ENCODE measurements at regions not wholly inside any gene's neighbourhood (a gene's known extent, or its start where the extent isn't known, plus 50 kb on each side); places are given as distances from the start of the nearest gene placed in this dataset.

DNA sequence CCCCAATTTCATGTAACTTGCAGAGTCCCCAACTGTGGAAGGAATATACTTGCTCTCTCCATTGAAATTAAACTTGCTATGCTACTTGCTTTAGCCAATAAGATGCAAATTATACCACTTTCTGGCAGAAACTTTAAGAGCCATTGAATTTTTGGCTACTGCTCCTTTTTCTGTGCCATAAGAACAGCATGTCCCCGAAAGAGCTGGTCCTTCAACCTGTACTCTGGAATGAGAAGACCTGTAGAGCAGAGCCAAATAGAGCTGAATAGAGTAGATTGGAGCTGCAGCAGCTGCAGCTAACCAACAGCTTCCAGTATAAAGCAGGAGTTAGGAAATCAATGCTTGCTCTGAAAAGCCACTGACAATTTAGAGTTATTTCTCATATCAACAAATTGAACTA, 472.3 kb upstream of the B3GALT2 start:
- 33 to 38% methylated on average over 1 of the region's 1 CpG for WGBS, 2 donors
- peak overlapping the region; percentile 60 to 91 (median 88) for H3K27ac ChIP-seq
- intact Hi-C loops (cut with DNase I): no loop called here

DNA sequence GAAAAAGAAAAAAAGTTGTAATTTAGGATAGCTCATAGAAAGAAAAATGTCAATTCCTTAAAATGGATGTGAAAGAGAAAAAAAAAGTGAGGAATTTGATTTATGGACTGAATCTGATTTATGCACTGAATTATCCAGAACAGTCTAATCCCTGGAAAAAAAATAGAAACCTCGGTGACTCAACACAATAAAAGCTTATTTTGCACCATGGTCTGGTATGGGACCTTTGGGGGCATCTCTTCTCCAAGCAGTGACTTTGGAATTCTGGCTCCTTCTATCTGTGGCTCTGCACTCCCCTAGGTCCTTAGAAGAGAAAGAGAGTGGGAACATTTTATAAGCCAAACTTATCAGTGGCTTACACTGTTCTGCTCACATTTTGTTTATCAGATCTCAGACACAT, 471.7 kb upstream of the B3GALT2 start:
- Histone ChIP-seq H3K4me1 (peaks cover 42 to 51% of the 10 kb centered on the region in 2 donors), H3K27ac (peak overlapping the region; percentile 60 to 91 (median 88))

More for the DNA sequence above, 472.3 kb upstream of the B3GALT2 start:
- peak; percentile 65 to 68 for DNase-seq
- TF ChIP-seq POLR2A (IDR thresholded peaks at IDR 0.05): peak in 1 of 2 donors; percentile 22
- TF ChIP-seq, protein P1, sequence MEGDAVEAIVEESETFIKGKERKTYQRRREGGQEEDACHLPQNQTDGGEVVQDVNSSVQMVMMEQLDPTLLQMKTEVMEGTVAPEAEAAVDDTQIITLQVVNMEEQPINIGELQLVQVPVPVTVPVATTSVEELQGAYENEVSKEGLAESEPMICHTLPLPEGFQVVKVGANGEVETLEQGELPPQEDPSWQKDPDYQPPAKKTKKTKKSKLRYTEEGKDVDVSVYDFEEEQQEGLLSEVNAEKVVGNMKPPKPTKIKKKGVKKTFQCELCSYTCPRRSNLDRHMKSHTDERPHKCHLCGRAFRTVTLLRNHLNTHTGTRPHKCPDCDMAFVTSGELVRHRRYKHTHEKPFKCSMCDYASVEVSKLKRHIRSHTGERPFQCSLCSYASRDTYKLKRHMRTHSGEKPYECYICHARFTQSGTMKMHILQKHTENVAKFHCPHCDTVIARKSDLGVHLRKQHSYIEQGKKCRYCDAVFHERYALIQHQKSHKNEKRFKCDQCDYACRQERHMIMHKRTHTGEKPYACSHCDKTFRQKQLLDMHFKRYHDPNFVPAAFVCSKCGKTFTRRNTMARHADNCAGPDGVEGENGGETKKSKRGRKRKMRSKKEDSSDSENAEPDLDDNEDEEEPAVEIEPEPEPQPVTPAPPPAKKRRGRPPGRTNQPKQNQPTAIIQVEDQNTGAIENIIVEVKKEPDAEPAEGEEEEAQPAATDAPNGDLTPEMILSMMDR (IDR thresholded peaks at IDR 0.05): no peak
- no peak overlapping the region for H3K4me3 ChIP-seq (replicated peaks in 1 of 3)
- H3K36me3 ChIP-seq: no peaks in the 10 kb centered on the region
- H3K9me3 ChIP-seq: peaks cover 5% of the 10 kb centered on the region
- H3K4me1 ChIP-seq: peaks cover 42 to 51% of the 10 kb centered on the region in 2 donors
- H3K27me3 ChIP-seq: no peaks in the 10 kb centered on the region

DNA sequence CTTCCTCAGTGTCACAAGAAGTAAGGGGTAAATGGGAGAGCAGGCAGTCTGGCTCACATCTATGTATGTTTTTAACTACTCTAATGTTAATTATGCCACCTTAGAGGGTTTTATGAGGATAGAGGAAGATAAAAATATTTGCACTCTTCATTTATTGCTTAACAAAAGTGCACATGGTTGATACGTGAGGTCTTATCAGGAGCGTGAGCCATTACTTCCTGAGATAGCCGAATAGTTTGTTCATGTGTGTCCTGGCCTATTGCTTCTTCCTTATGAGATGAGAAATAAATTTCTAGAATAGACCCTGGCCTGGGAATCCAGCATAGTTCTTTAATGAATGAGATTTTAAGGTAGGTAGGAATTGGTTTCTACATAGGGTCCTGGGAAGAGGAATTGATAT, 471.1 kb upstream of the B3GALT2 start:
- no peaks in the 10 kb centered on the region for H3K36me3 ChIP-seq
- H3K27me3 ChIP-seq: no peaks in the 10 kb centered on the region
- peaks cover 5% of the 10 kb centered on the region for H3K9me3 ChIP-seq
- 93 to 95% methylated on average over 3 of the region's 3 CpGs for WGBS, 2 donors
- peaks cover 42 to 51% of the 10 kb centered on the region in 2 donors for H3K4me1 ChIP-seq
- no peak for TF ChIP-seq POLR2A (IDR thresholded peaks at IDR 0.05)
- TF ChIP-seq, protein P1 (IDR thresholded peaks at IDR 0.05): no peak
- peak overlapping the region in 2 of 3 donors; percentile 88 to 91 for H3K27ac ChIP-seq
- DNase-seq: no peak
- intact Hi-C loops (cut with DNase I): no loop called here
- no peak overlapping the region for H3K4me3 ChIP-seq (replicated peaks in 1 of 3)

More for the DNA sequence above, 471.7 kb upstream of the B3GALT2 start:
- Histone ChIP-seq H3K9me3 (peaks cover 5% of the 10 kb centered on the region), H3K36me3 (no peaks in the 10 kb centered on the region), H3K4me3 (replicated peaks in 1 of 3) (no peak overlapping the region), H3K27me3 (no peaks in the 10 kb centered on the region)
- no peak for DNase-seq
- WGBS, 2 donors: 73 to 86% methylated on average over 1 of the region's 1 CpG
- TF ChIP-seq POLR2A (IDR thresholded peaks at IDR 0.05): no peak
- TF ChIP-seq, protein P1 (IDR thresholded peaks at IDR 0.05): no peak
- intact Hi-C loops (cut with DNase I): no loop called here

DNA sequence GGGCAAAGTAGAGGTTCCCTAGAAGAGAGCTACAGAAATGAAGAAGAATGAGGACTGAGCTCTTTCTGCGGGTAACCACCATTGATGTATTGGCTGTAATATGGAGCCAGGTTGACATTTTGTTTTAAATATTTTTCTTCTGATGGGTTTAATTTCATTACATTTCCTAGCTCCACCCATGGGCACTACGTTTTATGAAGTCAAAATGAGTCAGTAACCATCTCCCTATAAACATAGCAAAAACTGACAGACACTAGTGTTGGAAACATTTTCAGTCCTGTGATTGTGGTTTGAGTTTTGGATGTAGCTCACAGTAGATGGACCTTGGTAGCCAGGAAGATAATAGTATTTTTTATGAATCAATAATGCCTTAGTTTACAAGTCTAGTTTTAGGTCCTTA, 470.4 kb upstream of the B3GALT2 start:
- Histone ChIP-seq H3K4me1 (peaks cover 42 to 47% of the 10 kb centered on the region in 2 donors), H3K27me3 (no peaks in the 10 kb centered on the region), H3K27ac (no peak overlapping the region), H3K36me3 (no peaks in the 10 kb centered on the region), H3K9me3 (peaks cover 5% of the 10 kb centered on the region), H3K4me3 (replicated peaks in 1 of 3) (no peak overlapping the region)
- no peak for DNase-seq
- WGBS, 2 donors: 90 to 91% methylated on average over 2 of the region's 2 CpGs
- no peak for TF ChIP-seq POLR2A (IDR thresholded peaks at IDR 0.05)
- TF ChIP-seq, protein P1 (IDR thresholded peaks at IDR 0.05): no peak
- intact Hi-C loops (cut with DNase I): no loop called here

DNA sequence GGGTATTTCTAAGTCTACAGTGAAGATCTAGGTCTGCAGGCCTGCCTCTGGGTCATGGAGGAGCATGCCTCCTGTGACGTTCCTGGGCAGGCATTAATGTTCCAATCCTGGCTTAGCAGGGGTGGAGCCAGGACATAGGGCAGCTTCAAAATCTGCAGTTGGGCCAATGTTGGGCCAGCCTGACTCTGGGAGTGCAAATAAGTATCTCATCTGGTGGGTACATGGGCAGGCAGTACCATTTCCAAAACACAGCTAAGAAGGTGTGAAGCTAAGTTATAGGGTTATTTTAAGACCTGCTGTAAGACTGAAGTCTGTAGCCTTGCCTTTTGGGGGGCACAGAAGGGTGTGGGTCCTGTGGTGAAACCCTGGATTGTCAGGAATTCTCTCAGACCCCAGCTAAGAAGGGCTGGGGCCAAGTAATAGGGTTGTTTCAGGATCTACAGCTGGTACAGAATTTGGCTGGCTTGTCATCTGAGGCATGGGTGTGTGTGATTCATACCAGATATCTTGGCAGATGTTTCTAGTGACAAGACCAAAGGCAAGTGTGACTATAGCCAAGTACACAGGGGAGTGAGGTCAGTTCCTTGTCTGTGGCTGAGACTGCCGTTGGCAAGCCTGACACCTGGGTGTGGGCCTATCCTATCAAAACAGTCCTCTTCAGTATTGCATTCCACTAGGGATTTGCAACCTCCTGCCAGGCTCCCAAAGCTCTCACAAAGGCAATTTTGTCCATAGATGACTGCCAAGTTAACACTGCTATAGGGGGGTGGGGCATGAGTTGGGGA, 468.7 kb upstream of the B3GALT2 start:
- TF ChIP-seq POLR2A (IDR thresholded peaks at IDR 0.05): no peak
- TF ChIP-seq, protein P1 (IDR thresholded peaks at IDR 0.05): no peak
- peaks cover 5% of the 10 kb centered on the region for H3K9me3 ChIP-seq
- H3K27ac ChIP-seq: peak overlapping the region in 1 of 3 donors; percentile 39
- intact Hi-C loops (cut with DNase I): no loop called here
- no peaks in the 10 kb centered on the region for H3K27me3 ChIP-seq
- peak; percentile 67 to 68 for DNase-seq
- no peak overlapping the region for H3K4me3 ChIP-seq (replicated peaks in 1 of 3)
- H3K4me1 ChIP-seq: peaks cover 27 to 32% of the 10 kb centered on the region in 2 donors
- H3K36me3 ChIP-seq: no peaks in the 10 kb centered on the region
- 11 to 62% methylated on average over 1 to 2 of the region's 2 CpGs for WGBS, 2 donors

Measured in thyroid gland (tissue), 4 donors.